H9 (cell line): ENCODE measurements at regions not wholly inside any gene's neighbourhood (a gene's known extent, or its start where the extent isn't known, plus 50 kb on each side); places are given as distances from the start of the nearest gene placed in this dataset.

Experiments used
- DNase-seq: peaks from one replicate; pipeline ENCODE4 v3.0.0-alpha.2; 2017
- H2AFZ ChIP-seq: one replicate; pipeline ENCODE4 v1.6.1; 2013; ENCODE audit warnings: mild to moderate bottlenecking, low read length, control low read depth, moderate library complexity
- H2AK5ac ChIP-seq: 2 replicates; pipeline ENCODE4 v1.6.1; 2013; ENCODE audit warnings: low read length, control low read depth, mixed read lengths; ENCODE audit not compliant: insufficient read length
- H2BK120ac ChIP-seq: one replicate; pipeline ENCODE4 v1.6.1; 2013; ENCODE audit warnings: low read depth, mild to moderate bottlenecking, low read length, control low read depth, inconsistent platforms; ENCODE audit not compliant: poor library complexity, severe bottlenecking
- H2BK12ac ChIP-seq: 2 replicates; pipeline ENCODE4 v1.6.1; 2013; ENCODE audit warnings: low read length, control low read depth, mixed read lengths, low read depth; ENCODE audit not compliant: insufficient read length
- H2BK15ac ChIP-seq: 2 replicates; pipeline ENCODE4 v1.6.1; 2013; ENCODE audit warnings: low read depth, low read length, control low read depth
- H2BK20ac ChIP-seq: one replicate; pipeline ENCODE4 v1.6.1; 2013; ENCODE audit warnings: low read depth, mild to moderate bottlenecking, low read length, control low read depth, inconsistent platforms; ENCODE audit not compliant: poor library complexity, severe bottlenecking
- H2BK5ac ChIP-seq: 2 replicates; pipeline ENCODE4 v1.6.1; 2013; ENCODE audit warnings: low read length, control low read depth, mixed read lengths; ENCODE audit not compliant: insufficient read length
- H3K14ac ChIP-seq: 2 replicates; pipeline ENCODE4 v1.6.1; 2013; ENCODE audit warnings: low read length, control low read depth; ENCODE audit not compliant: insufficient read depth
- H3K18ac ChIP-seq: 2 replicates; pipeline ENCODE4 v1.6.1; 2013; ENCODE audit warnings: low read depth, mild to moderate bottlenecking, mixed read lengths, low read length, control low read depth; ENCODE audit not compliant: insufficient read length
- H3K23ac ChIP-seq: 2 replicates; pipeline ENCODE4 v1.6.1; 2013; ENCODE audit warnings: low read length, control low read depth, mixed read lengths, low read depth; ENCODE audit not compliant: insufficient read length
- H3K23me2 ChIP-seq: 2 replicates; pipeline ENCODE4 v1.6.1; 2013; ENCODE audit warnings: low read depth, mild to moderate bottlenecking, mixed read lengths, low read length, control low read depth; ENCODE audit not compliant: insufficient read length, poor library complexity, severe bottlenecking
- H3K27ac ChIP-seq: 2 replicates; pipeline ENCODE4 v1.5.1; 2013; ENCODE audit warnings: low read length, control low read depth, mixed read lengths, low read depth; ENCODE audit not compliant: insufficient read length
- H3K27me3 ChIP-seq: 2 replicates; pipeline ENCODE4 v1.6.1; 2013; ENCODE audit warnings: low read length, control low read depth, inconsistent platforms; ENCODE audit not compliant: insufficient read depth
- H3K4ac ChIP-seq: 2 replicates; pipeline ENCODE4 v1.6.1; 2013; ENCODE audit warnings: low read depth, mild to moderate bottlenecking, control low read depth, inconsistent platforms, low read length, moderate library complexity
- H3K4me1 ChIP-seq: 2 replicates; pipeline ENCODE4 v1.6.1; 2013; ENCODE audit warnings: low read length, control low read depth, inconsistent platforms; ENCODE audit not compliant: insufficient read depth
- H3K4me2 ChIP-seq: 2 replicates; pipeline ENCODE4 v1.6.1; 2013; ENCODE audit warnings: low read length, control low read depth, mixed read lengths; ENCODE audit not compliant: insufficient read length, insufficient read depth
- H3K56ac ChIP-seq: 2 replicates; pipeline ENCODE4 v1.6.1; 2013; ENCODE audit warnings: low read depth, mild to moderate bottlenecking, mixed read lengths, low read length, control low read depth; ENCODE audit not compliant: insufficient read length
- H3K79me1 ChIP-seq: 2 replicates; pipeline ENCODE4 v1.6.1; 2013; ENCODE audit warnings: low read depth, mild to moderate bottlenecking, moderate library complexity, low read length, control low read depth, inconsistent platforms; ENCODE audit not compliant: insufficient read depth, poor library complexity, severe bottlenecking
- H3K79me2 ChIP-seq: 2 replicates; pipeline ENCODE4 v1.6.1; 2013; ENCODE audit warnings: low read length, control low read depth, inconsistent platforms; ENCODE audit not compliant: insufficient read depth
- H3K9ac ChIP-seq: 2 replicates; pipeline ENCODE4 v1.6.1; 2013; ENCODE audit warnings: low read length, control low read depth, mixed read lengths; ENCODE audit not compliant: insufficient read length; ENCODE audit errors: extremely low read depth
- H3K9me3 ChIP-seq: one replicate; pipeline ENCODE4 v1.6.1; 2013; ENCODE audit warnings: low read depth, low read length, inconsistent platforms; ENCODE audit not compliant: control insufficient read depth
- H3T11ph ChIP-seq: one replicate; pipeline ENCODE4 v1.6.1; 2013; ENCODE audit warnings: mild to moderate bottlenecking, low read length, control low read depth, inconsistent platforms
- H4K20me1 ChIP-seq: one replicate; pipeline ENCODE4 v1.6.1; 2013; ENCODE audit not compliant: control insufficient read depth, insufficient read length, insufficient read depth
- H4K5ac ChIP-seq: 2 replicates; pipeline ENCODE4 v1.6.1; 2013; ENCODE audit warnings: low read depth, mild to moderate bottlenecking, mixed read lengths, low read length, control low read depth; ENCODE audit not compliant: insufficient read length
- H4K8ac ChIP-seq: replicated peaks from 2 replicates; pipeline ENCODE4 v1.6.1; 2013; ENCODE audit warnings: low read length, control low read depth, mixed read lengths, low read depth; ENCODE audit not compliant: insufficient read length
- H4K91ac ChIP-seq: 2 replicates; pipeline ENCODE4 v1.6.1; 2013; ENCODE audit warnings: low read depth, mild to moderate bottlenecking, moderate library complexity, mixed read lengths, low read length, control low read depth; ENCODE audit not compliant: insufficient read length
- H3K27ac Mint-ChIP-seq, 3 experiments: 2 replicates in 2 of 3; 3 replicates in 1 of 3; pipeline ENCODE4 v1.8.0; 2020 to 2021; ENCODE audit warnings: mixed read lengths in 3 of 3, mild to moderate bottlenecking in 1 of 3, moderate library complexity in 1 of 3
- H3K27me3 Mint-ChIP-seq: 2 replicates; pipeline ENCODE4 v1.8.0; 2021; ENCODE audit warnings: low read depth, mild to moderate bottlenecking, moderate library complexity, mixed read lengths
- H3K36me3 Mint-ChIP-seq, 3 experiments: 2 replicates in 2 of 3; 3 replicates in 1 of 3; pipeline ENCODE4 v1.8.0; 2020 to 2021; ENCODE audit warnings: low read depth in 3 of 3, mixed read lengths in 3 of 3; ENCODE audit not compliant: insufficient read depth in 1 of 3
- H3K4me1 Mint-ChIP-seq, 2 experiments: 2 replicates each; pipeline ENCODE4 v1.8.0; 2020; ENCODE audit warnings: mixed read lengths in 2 of 2
- H3K4me3 Mint-ChIP-seq, 2 experiments: 2 replicates in 1 of 2; 3 replicates in 1 of 2; pipeline ENCODE4 v1.8.0; 2020 to 2021; ENCODE audit warnings: mild to moderate bottlenecking in 2 of 2, mixed read lengths in 2 of 2, moderate library complexity in 1 of 2
- H3K9me3 Mint-ChIP-seq, 2 experiments: 2 replicates in 1 of 2; 3 replicates in 1 of 2; pipeline ENCODE4 v1.8.0; 2020; ENCODE audit warnings: mild to moderate bottlenecking in 2 of 2, mixed read lengths in 2 of 2, moderate library complexity in 1 of 2
- CTCF ChIP-seq: fragments of 200-600 bp; sonication (generic); conservative IDR thresholded peaks from 3 replicates; pipeline ENCODE4 v1.8.0; 2021; ENCODE audit warnings: antibody characterized with exemption, mild to moderate bottlenecking
- WGBS: extraction: QIAGEN DNeasy Blood & Tissue Kit; methylation state at CpG from one replicate; pipeline ENCODE4 v1.1.7; 2013; ENCODE audit warnings: missing lambda C conversion rate, low lambda C conversion rate, mixed read lengths; ENCODE audit not compliant: insufficient read length; ENCODE audit errors: extremely low coverage; 5-methylcytosine and 5-hydroxymethylcytosine counted together

GRCh38 chr13:38415233-38415632, 65.6 kb downstream of the UFM1 start:
- H3K27me3 Mint-ChIP-seq = no peaks in the 10 kb centered on the region
- Histone ChIP-seq H4K5ac (no peak overlapping the region), H3K4me1 (peaks cover 3% of the 10 kb centered on the region; the same call in 1 of the 2 replicates), H4K91ac (no peak overlapping the region), H3K23ac (no peak overlapping the region), H3K56ac (no peak overlapping the region), H3K27me3 (no peaks in the 10 kb centered on the region), H3K4me2 (no peak overlapping the region), H3K18ac (no peak overlapping the region), H4K20me1 (no peaks in the 10 kb centered on the region), H2BK5ac (no peak overlapping the region), H3K4ac (no peak overlapping the region), H3K23me2 (no peaks in the 10 kb centered on the region), H2BK12ac (peak overlapping the region; percentile 73), H3K14ac (no peak overlapping the region; the same call in 1 of the 2 replicates), H3K9ac (no peak overlapping the region), H2AK5ac (no peak overlapping the region), H3T11ph (no peak overlapping the region), H2AFZ (peak overlapping the region; percentile 82), H2BK20ac (no peak overlapping the region), H3K9me3 (no peaks in the 10 kb centered on the region), H3K79me2 (no peaks in the 10 kb centered on the region), H2BK15ac (no peak overlapping the region; the same call in 1 of the 2 replicates), H3K79me1 (no peaks in the 10 kb centered on the region), H2BK120ac (no peak overlapping the region), H4K8ac (no peak overlapping the region), H3K27ac (no peak overlapping the region)
- H3K4me3 Mint-ChIP-seq = no peak overlapping the region
- DNase-seq = no peak
- H3K9me3 Mint-ChIP-seq = peaks cover 1 to 4% of the 10 kb centered on the region in 2 experiments; a peak in 3 of 5 replicates
- peaks cover 0 to 5% (median 0%) of the 10 kb centered on the region in 3 experiments; a peak in 1 of 7 replicates for H3K36me3 Mint-ChIP-seq
- no peak overlapping the region; a peak in 1 of 7 replicates for H3K27ac Mint-ChIP-seq
- WGBS = no CpG with 5 or more reads among the region's 5 CpGs
- H3K4me1 Mint-ChIP-seq = no peaks in the 10 kb centered on the region
- TF ChIP-seq CTCF = no peak
